Hepatic stellate cell (primary cell): ENCODE measurements at regions not wholly inside any gene's neighbourhood (a gene's known extent, or its start where the extent isn't known, plus 50 kb on each side); places are given as distances from the start of the nearest gene placed in this dataset.

ENCODE experiments used
- DNase-seq: peaks from one replicate; pipeline ENCODE4 v3.0.0; 2011; ENCODE audit warnings: low spot score

GRCh38 chr9:107744873-107745272 is 255.3 kb upstream of the KLF4 start:
- no peak for DNase-seq

- no peak for DNase-seq
Observed at GRCh38 chr9:107742531-107743309, 253.2 kb upstream of the KLF4 start.

DNA sequence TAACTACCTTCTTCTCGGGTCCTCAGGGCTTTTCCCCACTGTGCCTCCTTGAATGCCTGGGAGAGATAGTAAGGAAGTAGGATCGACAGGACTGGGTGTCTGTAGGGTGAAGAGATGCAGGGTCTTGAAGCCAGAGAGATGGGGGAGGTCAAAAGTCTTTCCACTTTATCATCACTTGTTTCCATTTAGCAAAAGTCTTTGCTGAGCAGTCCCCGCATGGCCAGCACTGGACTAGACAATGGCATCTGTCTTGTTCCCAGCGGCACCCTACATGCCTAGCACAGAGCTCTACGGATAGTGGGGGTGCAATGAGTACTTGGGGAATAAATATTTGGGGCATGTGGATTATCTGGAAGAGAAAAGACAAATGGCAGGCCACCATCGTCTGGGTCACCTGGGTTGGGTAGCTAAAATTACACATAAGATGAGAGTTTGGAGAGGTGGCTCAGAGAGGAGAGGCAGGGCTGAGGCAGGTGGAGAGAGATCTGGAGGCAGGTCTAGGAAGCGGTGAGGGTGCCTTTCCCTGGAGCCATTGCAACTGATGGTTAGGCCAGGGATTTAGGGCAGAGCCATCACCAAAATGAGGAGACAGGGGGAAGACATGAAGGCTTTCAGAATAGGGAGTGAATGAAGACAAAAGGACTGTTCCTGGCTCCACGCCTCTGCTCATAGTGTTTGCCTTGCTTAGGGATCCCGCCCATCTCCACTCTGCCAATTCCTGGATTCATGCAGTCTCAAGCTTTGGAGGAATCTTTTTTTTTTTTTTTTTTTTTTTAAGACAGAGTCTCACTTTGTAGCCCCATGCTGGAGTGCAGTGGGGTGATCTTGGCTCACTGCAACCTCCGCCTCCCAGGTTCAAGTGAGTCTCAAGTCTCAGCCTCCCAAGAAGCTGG is 250.8 kb upstream of the KLF4 start:
- DNase-seq = no peak

DNA sequence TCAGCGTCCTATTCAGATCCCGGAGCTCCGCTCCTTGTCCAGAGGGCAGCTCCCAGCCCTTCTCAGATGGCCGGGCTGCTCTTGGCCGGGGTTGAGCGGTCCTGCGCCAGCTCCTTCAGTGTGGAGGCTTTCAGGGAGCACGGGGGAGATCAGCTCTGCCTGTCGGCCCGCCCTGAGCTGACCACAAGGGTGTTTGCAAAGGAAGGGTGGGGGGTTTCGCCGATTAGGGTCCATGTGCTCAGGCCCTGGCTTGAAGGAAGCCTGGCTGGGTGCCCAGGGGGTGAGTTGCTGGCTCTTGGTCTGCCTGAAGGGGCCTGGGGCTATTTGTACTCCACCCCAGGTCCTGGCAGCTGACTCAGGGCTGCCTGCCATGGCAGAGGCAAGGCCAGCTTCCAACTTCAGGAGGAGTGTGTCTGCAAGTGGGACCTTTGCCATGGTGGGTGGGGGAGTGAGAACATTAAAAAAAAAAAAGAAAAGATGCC is 250.1 kb upstream of the KLF4 start:
- no peak for DNase-seq

DNA sequence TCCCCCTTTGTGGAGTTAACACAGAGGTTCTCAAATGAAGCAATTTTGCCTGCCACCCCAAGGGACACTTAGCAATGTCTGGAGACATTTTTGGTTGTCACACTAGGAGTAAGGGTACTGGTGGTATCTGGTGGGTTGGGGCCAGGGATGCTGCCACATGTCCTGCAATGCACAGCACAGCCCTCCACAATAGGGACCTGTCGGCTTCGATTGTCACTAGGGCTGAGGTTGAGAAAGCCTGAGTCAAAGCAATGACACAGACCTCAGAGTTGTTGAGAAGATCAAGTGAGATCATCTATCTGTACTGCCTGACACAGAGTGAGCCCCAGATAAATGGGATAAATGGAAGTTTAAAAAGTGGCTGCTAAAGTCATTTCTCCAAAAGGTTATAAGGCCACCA is 249.2 kb upstream of the KLF4 start:
- no peak for DNase-seq

DNA sequence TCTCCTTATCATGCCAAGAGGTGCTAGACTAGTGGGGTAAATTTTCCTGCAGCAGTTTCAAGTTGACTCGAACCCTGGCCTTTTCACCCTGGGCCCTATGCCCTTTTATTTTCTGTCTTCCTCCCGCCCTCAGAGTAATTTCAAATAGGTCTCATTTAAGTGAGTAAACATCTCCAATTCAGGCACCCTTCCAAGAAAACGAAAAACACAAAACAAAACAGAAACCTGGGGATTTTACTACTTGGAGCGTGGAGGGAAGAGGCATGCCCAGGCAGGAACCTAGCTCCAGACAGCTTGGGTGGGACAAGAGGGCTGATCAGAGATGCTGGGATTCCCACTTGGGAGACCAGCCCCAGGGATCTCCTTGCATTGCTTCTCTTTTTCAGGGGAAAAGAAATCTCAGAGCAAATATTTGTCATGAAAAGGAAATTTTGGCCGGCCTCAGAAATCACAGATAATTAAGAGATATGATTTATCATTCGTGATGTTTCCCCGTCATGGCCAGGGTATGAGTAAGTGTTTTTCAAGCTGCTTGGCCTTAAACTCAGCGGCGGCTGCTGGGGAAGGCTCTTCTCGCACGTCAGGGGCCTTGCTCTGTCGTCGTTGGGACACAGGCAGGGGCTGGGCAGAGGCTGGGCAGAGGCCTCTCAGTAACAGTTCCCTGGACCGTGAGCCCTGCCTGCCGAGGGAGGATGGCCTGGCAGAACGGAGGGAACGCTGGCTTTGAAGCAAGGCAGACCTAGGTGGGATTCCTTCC is 248.6 kb upstream of the KLF4 start:
- DNase-seq = no peak

GRCh38 chr9:107737610-107737986 is 248.0 kb upstream of the KLF4 start:
- DNase-seq = no peak

DNA sequence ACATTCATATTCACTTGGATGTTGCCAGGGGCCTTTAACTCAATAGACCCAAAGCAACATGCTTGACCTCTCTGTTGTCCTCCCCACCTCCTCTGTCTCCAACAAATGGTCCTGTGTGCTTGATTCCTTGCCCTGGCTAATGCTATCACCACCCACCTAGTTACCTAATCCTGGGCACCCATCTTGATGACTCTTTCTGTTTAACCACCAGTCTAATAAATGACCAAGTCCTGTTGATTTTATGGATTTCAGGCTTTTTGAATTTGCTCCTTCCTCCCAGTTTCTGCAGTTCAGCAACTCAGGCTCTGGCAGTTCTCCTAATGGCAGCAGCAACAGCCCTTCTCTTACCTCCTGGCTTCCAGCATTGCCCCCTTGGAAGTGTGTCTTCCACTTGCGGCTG is 246.3 kb upstream of the KLF4 start:
- DNase-seq = no peak

- no peak for DNase-seq
Observed at GRCh38 chr9:107734256-107735013, 244.9 kb upstream of the KLF4 start.

- peak; percentile 25 for DNase-seq
Observed at GRCh38 chr9:107733523-107733894, 243.9 kb upstream of the KLF4 start.

DNA sequence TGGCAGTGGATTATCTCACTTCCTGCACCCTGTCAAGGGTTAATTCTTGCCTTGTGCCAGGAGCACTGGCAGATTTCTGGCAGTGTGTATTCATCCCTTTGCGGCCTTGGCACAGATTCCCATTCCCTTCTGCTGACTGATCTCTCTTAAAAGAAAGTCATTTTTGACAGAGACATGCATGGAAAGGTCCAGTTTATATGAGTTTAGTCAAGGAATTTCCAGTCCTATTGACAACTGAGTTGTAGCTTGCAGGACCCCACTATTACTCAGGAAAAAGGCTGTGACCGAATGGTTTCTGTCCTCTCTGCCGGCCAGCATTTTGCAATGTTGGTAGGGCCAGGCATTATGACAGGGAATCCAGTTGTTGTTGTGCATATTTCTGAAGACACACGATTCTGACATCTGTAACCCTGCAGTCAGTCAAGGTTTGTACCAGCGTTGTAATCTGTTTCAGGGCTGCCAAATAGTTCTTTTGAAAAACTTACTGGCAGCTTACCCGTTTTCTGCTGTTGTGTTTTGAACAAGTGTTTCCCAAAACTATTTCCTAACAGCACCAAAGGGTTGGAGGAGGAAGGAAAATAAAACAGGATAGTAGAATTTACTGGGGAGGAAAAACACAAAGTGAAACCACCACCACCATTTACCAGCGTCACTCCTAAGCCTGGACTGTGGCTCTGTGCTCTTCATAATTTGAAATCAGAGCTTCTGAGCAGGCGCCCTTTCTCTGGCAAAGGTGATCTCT is 243.4 kb upstream of the KLF4 start:
- peak; percentile 50 for DNase-seq

- no peak for DNase-seq
Observed at GRCh38 chr9:107731115-107731762, 241.7 kb upstream of the KLF4 start.

- DNase-seq = no peak
Observed at GRCh38 chr9:107730666-107731065, 241.1 kb upstream of the KLF4 start.

DNA sequence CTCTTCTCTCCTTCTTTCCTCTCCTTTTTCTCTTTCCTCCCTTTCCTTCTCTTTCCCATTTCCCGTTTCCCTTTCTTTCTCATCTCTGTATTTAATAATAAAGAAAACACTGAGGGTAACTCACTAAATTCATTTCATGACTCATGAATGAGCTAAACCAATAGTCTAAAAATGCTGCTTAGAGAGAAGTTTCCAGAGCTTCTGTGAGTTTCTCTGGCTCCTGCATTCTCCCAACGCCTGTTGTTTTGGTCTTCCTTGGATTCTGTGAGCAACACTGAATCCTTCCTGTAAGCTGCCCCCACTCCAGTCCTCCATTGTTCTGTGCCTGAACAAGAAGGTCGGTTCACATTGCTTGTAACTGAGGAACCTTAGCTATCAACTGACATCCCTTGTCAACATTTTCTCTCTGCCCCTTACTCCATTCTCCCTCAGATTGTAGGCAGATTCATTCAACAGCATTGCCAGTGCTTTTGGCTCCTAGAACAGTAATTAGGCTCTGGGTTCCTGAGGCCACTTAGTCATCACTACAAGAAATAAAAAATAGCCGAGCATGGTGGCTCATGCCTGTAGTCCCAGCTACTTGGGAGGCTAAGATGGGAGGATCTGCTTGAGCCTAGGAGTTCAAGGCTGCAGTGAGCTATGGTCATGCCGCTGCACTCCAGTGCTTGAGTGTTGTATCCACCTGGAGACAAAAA is 237.7 kb upstream of the KLF4 start:
- DNase-seq = peak; percentile 26

DNA sequence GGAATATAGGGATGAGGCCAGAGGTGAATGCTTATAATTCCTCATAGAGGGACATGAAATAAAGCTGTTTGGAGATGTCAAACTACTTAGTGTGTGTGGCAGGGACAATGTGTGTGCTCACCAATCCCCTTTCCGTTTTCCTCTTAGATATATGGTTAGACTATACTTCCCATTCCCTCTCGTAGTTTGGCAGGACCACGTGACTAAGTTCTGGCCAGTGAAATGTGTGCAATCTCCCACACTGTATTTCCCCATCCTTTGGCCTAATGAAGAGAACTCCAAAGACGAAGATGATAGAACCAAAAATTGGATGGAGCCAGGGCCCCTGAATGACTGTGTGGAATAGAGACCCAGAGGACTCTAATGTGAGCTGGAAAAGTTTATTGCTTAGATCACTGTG is 233.4 kb upstream of the KLF4 start:
- no peak for DNase-seq

DNA sequence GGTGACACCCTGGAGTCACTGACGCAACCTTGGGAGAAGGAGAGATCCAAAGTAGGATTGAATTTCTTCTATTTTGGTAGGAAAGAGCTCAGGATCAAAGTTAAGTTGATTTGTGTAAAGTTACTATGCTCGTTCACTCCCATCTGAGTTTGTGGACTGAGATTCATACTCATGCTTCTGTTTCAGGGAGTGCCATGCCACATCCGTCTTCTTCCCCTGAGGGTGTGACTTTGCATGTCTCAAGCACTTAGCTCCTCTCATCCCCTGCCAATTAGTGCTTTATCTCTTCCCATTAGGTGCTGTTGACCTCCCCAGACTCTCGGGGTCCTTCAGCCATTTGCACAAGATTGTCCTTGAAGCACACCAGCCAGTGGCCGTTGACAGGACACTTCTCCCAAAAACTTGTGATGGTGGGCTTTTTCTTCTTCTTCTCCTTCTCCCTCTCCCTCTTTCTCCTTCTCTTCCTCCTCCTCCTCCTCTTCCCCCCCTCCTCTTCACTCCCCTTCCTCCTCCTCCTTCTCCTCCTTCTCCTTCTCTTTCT is 232.2 kb upstream of the KLF4 start:
- DNase-seq = no peak

DNA sequence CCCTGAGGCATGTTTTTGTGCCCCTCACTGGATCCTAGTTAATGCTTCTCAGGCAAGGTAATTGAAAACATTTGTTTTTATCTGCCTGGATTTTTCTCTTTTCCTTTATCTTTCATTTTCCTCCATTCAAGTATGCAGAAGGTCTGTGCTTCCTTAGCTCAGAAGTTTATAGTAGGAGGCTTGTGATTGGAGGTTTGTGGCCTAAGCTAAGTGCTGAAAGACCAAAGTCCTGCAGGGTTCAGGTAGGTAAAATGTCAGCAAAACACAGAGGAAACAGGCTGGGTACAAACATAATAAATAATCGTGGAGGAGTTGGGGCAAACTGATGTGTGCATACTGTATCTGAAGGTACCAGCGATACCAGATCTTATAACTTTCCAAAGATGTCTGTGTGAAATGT is 230.9 kb upstream of the KLF4 start:
- no peak for DNase-seq

DNA sequence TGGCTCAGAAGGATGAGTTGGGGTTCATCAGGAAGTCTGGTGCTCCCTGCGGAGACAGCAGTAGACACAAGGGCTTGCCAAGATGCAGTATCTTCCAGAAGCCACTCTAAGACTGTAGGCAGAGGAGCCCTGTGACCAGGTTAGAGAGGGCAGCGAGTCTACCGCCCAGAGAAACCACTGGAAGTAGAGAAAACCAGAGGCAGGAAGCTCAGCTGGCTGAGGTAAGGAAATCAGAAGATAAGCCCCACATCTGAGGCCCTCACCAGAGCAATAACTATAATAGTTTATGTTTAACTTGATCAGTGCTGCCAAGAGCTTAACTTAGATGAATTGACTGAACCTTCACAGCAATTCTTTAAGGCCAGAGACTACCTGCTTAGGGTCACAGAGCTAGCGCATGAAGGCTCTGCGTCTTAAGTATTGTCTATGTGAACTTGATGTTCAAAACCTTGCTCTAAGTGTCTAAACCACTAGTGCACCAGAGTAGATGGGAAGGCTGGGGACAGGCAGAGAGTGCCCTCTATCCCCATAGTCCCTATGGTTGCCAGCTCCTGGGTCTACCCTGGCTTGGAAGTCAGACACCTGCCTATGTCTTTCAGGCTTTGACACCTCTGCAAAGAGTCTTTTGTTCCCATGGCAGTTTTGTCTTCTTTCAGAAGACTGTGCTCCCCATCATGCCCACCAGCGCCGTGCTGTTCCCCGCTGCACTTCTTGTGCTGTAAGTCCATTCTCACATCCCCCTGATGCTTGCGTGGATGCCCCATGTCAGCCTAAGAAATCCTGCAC is 228.2 kb upstream of the KLF4 start:
- no peak for DNase-seq

DNA sequence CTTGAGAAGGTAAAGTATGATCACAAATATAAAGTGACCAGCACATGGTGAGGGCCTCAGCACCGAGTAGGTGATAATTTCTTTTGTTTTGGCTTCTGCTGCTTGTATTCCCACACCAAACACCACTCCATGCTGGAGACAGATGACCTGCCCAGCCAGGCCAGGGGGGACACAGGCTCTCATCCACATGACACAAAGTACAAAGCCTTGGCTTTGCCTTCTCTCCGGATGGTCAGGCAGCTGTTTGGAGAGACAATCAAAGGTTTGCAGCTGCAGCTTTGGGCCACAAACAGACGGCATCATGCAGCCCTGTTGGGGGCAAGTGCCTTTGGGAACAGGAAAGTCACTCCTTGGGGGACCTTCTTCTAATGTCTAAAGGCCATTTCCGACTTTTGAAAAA is 226.2 kb upstream of the KLF4 start:
- DNase-seq = no peak
